ENCODE measurements at regions not wholly inside any gene's neighbourhood (a gene's known extent, or its start where the extent isn't known, plus 50 kb on each side); places are given as distances from the start of the nearest gene placed in this dataset.

DNA sequence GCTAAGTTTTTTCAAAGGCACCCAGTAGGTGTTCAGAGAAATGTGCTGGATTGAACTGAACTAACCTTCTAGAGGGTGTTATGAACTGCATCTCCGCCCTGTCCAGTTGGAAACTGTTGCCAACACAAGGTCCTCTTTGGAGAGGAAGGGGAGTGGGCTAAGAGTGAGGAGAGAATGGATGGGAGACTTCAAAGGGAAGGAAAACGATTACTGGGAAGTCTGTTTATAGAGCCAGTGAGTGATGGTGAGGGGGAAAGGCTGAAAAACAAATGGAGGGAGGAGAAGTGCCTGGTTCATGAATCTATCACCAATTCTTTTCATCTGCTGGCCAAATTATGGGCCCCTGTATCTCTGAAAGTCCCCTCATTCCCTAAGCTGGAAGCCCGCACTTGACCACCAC is 86.0 kb upstream of the TBX5 start:
- TF ChIP-seq POLR2AphosphoS5 (IDR thresholded peaks at IDR 0.05; ENCODE audit: borderline replicate concordance, low read depth, low read length) (no peak), EZH2 (IDR thresholded peaks at IDR 0.05) (no peak)
